ENCODE measurements at regions not wholly inside any gene's neighbourhood (a gene's known extent, or its start where the extent isn't known, plus 50 kb on each side); places are given as distances from the start of the nearest gene placed in this dataset.

DNA sequence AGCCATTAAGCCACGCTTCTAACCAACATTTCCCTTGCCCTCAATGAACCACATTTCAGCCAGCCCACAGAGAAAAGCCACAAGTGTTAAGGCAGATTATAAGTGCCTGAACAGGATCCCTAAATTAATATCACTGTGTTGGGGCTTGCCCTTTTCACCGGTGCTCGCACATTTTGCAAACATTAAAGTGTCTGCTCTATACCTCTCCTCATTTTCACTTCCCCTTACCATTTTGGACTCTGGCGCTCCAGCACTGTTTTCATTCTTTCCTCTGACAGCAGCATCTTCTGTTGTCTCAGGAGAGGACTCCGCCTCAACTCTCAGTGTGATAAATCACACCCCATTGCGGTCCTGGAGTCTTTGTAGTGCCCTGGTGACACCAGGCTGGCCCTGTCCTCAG lies 274.2 kb downstream of the BAMBI start:
- no peak for DNase-seq (ENCODE audit: extremely low spot score)
- POLR2A ChIA-PET, result no interaction called here
- CTCF ChIA-PET, result no interaction called here
- TF ChIP-seq, protein P1, sequence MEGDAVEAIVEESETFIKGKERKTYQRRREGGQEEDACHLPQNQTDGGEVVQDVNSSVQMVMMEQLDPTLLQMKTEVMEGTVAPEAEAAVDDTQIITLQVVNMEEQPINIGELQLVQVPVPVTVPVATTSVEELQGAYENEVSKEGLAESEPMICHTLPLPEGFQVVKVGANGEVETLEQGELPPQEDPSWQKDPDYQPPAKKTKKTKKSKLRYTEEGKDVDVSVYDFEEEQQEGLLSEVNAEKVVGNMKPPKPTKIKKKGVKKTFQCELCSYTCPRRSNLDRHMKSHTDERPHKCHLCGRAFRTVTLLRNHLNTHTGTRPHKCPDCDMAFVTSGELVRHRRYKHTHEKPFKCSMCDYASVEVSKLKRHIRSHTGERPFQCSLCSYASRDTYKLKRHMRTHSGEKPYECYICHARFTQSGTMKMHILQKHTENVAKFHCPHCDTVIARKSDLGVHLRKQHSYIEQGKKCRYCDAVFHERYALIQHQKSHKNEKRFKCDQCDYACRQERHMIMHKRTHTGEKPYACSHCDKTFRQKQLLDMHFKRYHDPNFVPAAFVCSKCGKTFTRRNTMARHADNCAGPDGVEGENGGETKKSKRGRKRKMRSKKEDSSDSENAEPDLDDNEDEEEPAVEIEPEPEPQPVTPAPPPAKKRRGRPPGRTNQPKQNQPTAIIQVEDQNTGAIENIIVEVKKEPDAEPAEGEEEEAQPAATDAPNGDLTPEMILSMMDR (IDR thresholded peaks at IDR 0.05; ENCODE audit: control extremely low read depth, extremely low read depth, low read depth, missing control alignments), result no peak

DNA sequence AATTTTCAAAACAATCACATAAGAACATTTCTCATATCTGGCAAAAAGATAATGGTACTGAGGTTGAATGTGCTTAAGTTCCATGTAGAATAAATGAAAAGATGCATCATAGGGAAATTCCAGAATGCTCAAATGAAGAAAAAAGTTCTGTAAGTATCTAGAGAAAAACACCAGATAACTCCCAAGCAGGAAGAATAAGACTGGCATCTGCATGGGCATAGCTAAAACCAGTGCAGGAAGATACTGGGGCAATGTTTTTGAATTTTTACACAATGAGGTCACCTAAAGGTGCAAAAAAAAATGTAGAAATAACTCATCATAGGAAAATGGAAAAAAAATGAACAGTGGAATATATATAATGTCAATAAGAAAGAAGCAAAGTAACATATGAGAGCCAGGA lies 275.2 kb downstream of the BAMBI start:
- ChIA-PET POLR2A (no interaction called here), CTCF (no interaction called here)
- DNase-seq (ENCODE audit: extremely low spot score), result no peak
- TF ChIP-seq, protein P1 (IDR thresholded peaks at IDR 0.05; ENCODE audit: control extremely low read depth, extremely low read depth, low read depth, missing control alignments), result no peak

DNA sequence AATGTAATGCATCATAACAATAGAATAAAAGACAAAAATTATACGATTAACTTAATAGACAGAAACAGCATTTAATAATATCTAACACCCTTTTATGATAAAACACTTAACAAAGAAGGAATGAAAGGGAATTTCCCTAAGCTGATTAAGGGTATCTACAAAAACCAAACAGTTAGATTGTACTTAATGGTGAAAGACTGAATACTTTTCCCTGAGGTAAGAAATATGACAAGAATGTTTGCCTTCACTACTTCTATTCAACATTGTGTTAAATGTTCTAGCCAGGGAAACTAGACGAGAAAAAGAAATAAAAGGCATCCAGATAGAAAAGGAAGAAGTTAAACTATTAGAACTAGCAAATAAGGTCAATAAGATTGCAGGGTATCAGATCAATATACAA lies 276.9 kb downstream of the BAMBI start:
- ChIA-PET POLR2A (no interaction called here), CTCF (no interaction called here)
- no peak for DNase-seq (ENCODE audit: extremely low spot score)
- TF ChIP-seq, protein P1 (IDR thresholded peaks at IDR 0.05; ENCODE audit: control extremely low read depth, extremely low read depth, low read depth, missing control alignments), result no peak

DNA sequence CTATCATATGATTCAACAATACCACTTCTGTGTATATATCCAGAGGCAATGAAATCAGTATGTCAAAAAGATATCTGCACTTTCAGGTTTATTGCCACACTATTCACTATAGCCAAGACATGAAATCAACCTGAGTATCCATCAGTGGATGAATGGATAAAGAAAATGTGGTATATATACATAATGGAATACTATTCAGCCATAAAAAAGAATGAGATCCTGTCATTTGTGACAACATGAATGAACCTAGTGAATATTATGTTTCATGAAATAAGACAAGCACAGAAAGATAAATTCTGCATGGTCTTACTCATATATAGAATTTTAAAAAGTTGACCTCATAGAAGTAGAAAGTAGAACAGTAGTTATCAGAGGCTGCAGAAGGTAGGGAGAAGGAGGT lies 281.1 kb downstream of the BAMBI start:
- CTCF ChIA-PET, result no interaction called here
- DNase-seq (ENCODE audit: extremely low spot score), result no peak
- POLR2A ChIA-PET, result no interaction called here
- TF ChIP-seq, protein P1 (IDR thresholded peaks at IDR 0.05; ENCODE audit: control extremely low read depth, extremely low read depth, low read depth, missing control alignments), result no peak

DNA sequence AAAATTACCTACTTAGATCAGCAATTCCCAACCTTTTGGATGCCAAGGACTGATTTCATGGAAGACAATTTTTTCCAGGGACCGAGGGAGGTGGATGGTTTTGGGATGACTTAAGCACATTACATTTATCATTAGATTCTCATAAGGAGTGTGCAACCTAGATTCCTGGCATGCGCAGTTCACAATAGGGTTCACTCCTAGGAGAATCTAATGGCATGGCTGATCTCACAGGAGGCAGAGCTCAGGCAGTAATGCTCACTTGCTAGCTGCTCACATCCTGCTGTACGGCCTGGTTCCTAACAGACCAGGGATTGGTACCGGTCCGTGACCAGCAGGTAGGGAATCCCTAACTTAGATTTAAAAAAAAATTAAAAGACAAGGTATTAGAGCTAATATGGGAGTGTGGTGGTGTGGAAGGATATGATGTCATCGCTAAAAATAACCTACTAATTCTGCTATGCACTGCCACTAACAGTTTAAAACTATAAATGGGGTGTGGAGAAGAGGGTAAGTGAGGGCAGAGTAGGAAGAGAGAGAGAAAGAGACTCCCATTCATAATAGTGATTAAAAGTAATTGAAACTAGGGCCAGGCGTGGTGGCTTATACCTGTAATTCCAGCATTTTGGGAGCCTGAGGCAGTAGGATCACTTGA lies 282.7 kb downstream of the BAMBI start:
- POLR2A ChIA-PET, result no interaction called here
- no peak for DNase-seq (ENCODE audit: extremely low spot score)
- TF ChIP-seq, protein P1 (IDR thresholded peaks at IDR 0.05; ENCODE audit: control extremely low read depth, extremely low read depth, low read depth, missing control alignments), result no peak
- CTCF ChIA-PET, result interaction anchor here (1.1 kb wide), 1 partner anchor 22 kb away, joined by 3 read pairs; no protein-coding TSS in a partner anchor

DNA sequence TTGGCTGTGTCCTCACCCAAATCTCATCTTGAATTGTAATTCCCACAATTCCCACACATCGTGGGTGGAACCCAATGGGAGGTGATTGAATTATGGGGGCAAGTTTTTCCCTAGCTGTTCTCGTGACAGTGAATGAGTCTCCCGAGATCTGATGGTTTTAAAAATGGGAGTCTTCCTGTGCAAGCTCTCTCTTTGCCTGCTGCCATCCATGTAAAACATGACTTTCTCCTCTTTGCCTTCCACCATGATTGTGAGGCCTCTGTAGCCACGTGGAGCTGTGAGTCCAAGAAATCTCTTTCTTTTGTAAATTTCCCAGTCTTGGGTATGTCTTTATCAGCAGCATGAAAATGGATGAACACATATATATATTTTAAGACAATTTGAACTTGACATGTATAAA lies 285.4 kb downstream of the BAMBI start:
- TF ChIP-seq, protein P1 (IDR thresholded peaks at IDR 0.05; ENCODE audit: control extremely low read depth, extremely low read depth, low read depth, missing control alignments), result no peak
- CTCF ChIA-PET, result interaction anchor here (0.7 kb wide), 1 partner anchor 28 kb away, joined by 3 read pairs; no protein-coding TSS in a partner anchor
- DNase-seq (ENCODE audit: extremely low spot score), result no peak
- POLR2A ChIA-PET, result no interaction called here

All from GM10248 (cell line).